A673 (cell line): ENCODE measurements at regions not wholly inside any gene's neighbourhood (a gene's known extent, or its start where the extent isn't known, plus 50 kb on each side); places are given as distances from the start of the nearest gene placed in this dataset.

ENCODE experiments used
- EZH2 ChIP-seq: fragments of 200-600 bp; sonication (generic); IDR thresholded peaks from 2 replicates; pipeline ENCODE4 v1.6.1; 2017; ENCODE audit warnings: borderline replicate concordance, low read depth, mild to moderate bottlenecking, mixed read lengths, antibody characterized with exemption, low read length; ENCODE audit not compliant: poor library complexity, severe bottlenecking
- TF ChIP-seq, protein P1 (sequence below): fragments of 300-800, 200-600 bp; sonication (generic); conservative IDR thresholded peaks from 2 replicates; pipeline ENCODE4 v1.5.1; 2017; ENCODE audit warnings: low read depth, mild to moderate bottlenecking, antibody characterized with exemption, low read length, moderate library complexity, mixed read lengths

DNA sequence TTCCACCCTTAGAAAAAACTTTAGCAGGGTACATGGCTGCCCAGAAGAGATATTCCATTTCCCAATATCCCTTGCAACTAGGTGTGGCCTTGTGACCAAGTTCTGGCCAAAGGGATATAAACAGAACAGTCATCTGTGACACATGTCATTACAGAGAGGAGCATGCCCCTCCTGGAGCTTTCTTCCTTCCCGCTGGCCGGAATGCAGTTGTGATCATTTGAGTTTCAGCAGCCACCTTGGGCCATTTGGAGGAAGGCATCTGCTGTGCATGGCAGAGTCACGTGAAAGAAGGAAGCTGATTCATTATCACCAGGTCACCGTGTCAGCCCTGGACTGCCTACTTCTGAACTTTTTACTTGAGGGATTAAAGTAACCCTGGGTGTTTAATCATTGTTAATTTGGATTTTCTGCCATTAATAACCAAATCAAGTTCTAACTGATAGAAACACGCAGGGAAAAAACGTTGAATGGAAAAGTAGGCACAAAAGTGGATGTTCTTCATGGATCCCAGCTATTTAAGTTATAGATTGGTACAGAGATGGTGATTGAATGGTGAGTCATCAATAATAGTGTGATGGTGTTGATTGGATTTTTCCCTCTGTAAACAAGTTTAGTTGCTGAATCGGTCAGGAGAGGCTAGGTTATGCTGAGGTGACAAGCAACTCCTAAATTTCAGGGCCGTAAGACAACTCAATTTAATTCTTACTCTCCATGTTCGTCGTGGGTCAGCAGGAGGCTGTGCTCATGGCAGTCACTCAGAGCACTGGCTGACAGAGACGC is 80.7 kb upstream of the CCDC167 start:
- TF ChIP-seq, protein P1, sequence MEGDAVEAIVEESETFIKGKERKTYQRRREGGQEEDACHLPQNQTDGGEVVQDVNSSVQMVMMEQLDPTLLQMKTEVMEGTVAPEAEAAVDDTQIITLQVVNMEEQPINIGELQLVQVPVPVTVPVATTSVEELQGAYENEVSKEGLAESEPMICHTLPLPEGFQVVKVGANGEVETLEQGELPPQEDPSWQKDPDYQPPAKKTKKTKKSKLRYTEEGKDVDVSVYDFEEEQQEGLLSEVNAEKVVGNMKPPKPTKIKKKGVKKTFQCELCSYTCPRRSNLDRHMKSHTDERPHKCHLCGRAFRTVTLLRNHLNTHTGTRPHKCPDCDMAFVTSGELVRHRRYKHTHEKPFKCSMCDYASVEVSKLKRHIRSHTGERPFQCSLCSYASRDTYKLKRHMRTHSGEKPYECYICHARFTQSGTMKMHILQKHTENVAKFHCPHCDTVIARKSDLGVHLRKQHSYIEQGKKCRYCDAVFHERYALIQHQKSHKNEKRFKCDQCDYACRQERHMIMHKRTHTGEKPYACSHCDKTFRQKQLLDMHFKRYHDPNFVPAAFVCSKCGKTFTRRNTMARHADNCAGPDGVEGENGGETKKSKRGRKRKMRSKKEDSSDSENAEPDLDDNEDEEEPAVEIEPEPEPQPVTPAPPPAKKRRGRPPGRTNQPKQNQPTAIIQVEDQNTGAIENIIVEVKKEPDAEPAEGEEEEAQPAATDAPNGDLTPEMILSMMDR, result no peak
- TF ChIP-seq EZH2, result no peak
